Activated naive CD8-positive, alpha-beta T cell treated with anti-CD3 and anti-CD28 coated beads, Interleukin-2, amount 10 ng/mL, durations not matched to agents 7 days and 5 days (primary cell): ENCODE measurements at regions not wholly inside any gene's neighbourhood (a gene's known extent, or its start where the extent isn't known, plus 50 kb on each side); places are given as distances from the start of the nearest gene placed in this dataset.

Experiments used
- ATAC-seq: fragments of 150-1000 bp; cut with Tn5 transposase; one replicate; pipeline ENCODE4 v1.10.0; 2021; ENCODE audit warnings: low read depth, moderate library complexity
- POLR2A ChIA-PET: fragments of 350-600 bp; sonication (Branson Sonifier 250); formaldehyde crosslinking; loops from one replicate; lab custom pipeline; 2021; ENCODE audit warnings: antibody characterized with exemption; lab: Charles Lee
- DNase-seq: peaks from one replicate; pipeline ENCODE4 v3.0.0; 2021
- H3K27ac Mint-ChIP-seq: one replicate; pipeline ENCODE4 v1.8.0; 2022; ENCODE audit warnings: mild to moderate bottlenecking, mixed read lengths
- H3K27me3 Mint-ChIP-seq: one replicate; pipeline ENCODE4 v1.8.0; 2022; ENCODE audit warnings: mild to moderate bottlenecking, moderate library complexity, mixed read lengths
- H3K36me3 Mint-ChIP-seq: one replicate; pipeline ENCODE4 v1.8.0; 2021; ENCODE audit warnings: mild to moderate bottlenecking, mixed read lengths
- H3K4me1 Mint-ChIP-seq: one replicate; pipeline ENCODE4 v1.8.0; 2021; ENCODE audit warnings: mixed read lengths
- H3K4me3 Mint-ChIP-seq: one replicate; pipeline ENCODE4 v1.8.0; 2022; ENCODE audit warnings: mild to moderate bottlenecking, moderate library complexity, mixed read lengths
- H3K9me3 Mint-ChIP-seq: one replicate; pipeline ENCODE4 v1.8.0; 2021; ENCODE audit warnings: mixed read lengths

- ATAC-seq (no peak), DNase-seq (no peak)
- Mint-ChIP-seq H3K4me3 (no peak overlapping the region), H3K36me3 (no peaks in the 10 kb centered on the region), H3K27me3 (peaks cover 20% of the 10 kb centered on the region), H3K27ac (no peak overlapping the region), H3K4me1 (no peaks in the 10 kb centered on the region), H3K9me3 (no peaks in the 10 kb centered on the region)
- POLR2A ChIA-PET, result no interaction called here
These were observed 64.8 kb downstream of the CDCA7 start for GRCh38 chr2:173419506-173419905.

- ATAC-seq, result no peak
- H3K27me3 Mint-ChIP-seq, result peaks cover 16% of the 10 kb centered on the region
- H3K9me3 Mint-ChIP-seq, result no peaks in the 10 kb centered on the region
- no peaks in the 10 kb centered on the region for H3K36me3 Mint-ChIP-seq
- H3K4me1 Mint-ChIP-seq, result no peaks in the 10 kb centered on the region
- POLR2A ChIA-PET, result interaction anchor here (0.7 kb wide), 1 partner anchor 25 kb away, joined by 3 read pairs; no protein-coding TSS in a partner anchor
- no peak overlapping the region for H3K4me3 Mint-ChIP-seq
- no peak overlapping the region for H3K27ac Mint-ChIP-seq
- DNase-seq, result no peak
These were observed 70.2 kb downstream of the CDCA7 start for GRCh38 chr2:173424886-173425285.

- Mint-ChIP-seq H3K27ac (no peak overlapping the region), H3K4me3 (no peak overlapping the region), H3K4me1 (no peaks in the 10 kb centered on the region), H3K27me3 (peaks cover 12% of the 10 kb centered on the region), H3K36me3 (no peaks in the 10 kb centered on the region), H3K9me3 (no peaks in the 10 kb centered on the region)
- ATAC-seq (no peak), DNase-seq (no peak)
- POLR2A ChIA-PET, result no interaction called here
These were observed 73.4 kb downstream of the CDCA7 start for GRCh38 chr2:173427887-173428668.

- H3K4me3 Mint-ChIP-seq, result no peak overlapping the region
- POLR2A ChIA-PET, result no interaction called here
- H3K36me3 Mint-ChIP-seq, result no peaks in the 10 kb centered on the region
- ATAC-seq, result no peak
- H3K27me3 Mint-ChIP-seq, result peaks cover 18% of the 10 kb centered on the region
- peaks cover 2% of the 10 kb centered on the region for H3K4me1 Mint-ChIP-seq
- no peak for DNase-seq
- H3K27ac Mint-ChIP-seq, result no peak overlapping the region
- H3K9me3 Mint-ChIP-seq, result no peaks in the 10 kb centered on the region
These were observed 76.5 kb downstream of the CDCA7 start for GRCh38 chr2:173431191-173431590.

DNA sequence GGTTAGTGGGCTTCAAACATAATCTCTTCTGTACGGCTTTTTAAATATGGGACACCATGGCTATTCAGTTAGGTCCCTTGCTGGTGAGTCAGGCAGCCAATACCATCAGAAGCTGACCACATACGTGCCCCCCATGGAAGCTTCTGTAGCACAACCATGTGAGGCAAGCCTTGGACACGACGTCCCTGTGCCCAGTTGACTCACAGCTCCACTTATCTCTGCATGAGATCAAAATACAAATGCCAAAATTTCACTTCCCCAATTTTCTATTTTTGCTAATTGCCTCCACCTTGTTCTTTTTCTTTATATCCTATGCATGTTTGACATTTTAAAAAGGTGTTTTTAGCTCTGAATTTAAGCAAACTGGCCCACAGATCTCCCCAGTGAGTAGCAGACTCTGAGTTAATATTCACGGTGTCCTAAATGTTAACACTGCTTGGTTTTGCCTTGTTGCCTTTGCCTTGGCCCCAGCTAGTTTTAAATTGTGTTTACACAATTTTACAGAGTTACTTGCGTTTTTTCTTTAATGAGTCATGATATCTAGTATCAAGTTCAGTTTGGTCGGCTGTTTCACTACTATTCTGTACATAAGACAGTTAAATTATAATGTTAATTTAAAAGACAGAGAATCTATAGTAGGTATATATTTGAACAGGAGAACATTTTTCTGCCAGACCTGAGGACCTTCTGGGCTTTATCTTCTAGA is 77.5 kb downstream of the CDCA7 start:
- H3K4me3 Mint-ChIP-seq, result no peak overlapping the region
- no peak overlapping the region for H3K27ac Mint-ChIP-seq
- ATAC-seq (no peak), DNase-seq (no peak)
- H3K9me3 Mint-ChIP-seq, result no peaks in the 10 kb centered on the region
- peaks cover 18% of the 10 kb centered on the region for H3K27me3 Mint-ChIP-seq
- no peaks in the 10 kb centered on the region for H3K36me3 Mint-ChIP-seq
- peaks cover 2% of the 10 kb centered on the region for H3K4me1 Mint-ChIP-seq
- POLR2A ChIA-PET, result no interaction called here

DNA sequence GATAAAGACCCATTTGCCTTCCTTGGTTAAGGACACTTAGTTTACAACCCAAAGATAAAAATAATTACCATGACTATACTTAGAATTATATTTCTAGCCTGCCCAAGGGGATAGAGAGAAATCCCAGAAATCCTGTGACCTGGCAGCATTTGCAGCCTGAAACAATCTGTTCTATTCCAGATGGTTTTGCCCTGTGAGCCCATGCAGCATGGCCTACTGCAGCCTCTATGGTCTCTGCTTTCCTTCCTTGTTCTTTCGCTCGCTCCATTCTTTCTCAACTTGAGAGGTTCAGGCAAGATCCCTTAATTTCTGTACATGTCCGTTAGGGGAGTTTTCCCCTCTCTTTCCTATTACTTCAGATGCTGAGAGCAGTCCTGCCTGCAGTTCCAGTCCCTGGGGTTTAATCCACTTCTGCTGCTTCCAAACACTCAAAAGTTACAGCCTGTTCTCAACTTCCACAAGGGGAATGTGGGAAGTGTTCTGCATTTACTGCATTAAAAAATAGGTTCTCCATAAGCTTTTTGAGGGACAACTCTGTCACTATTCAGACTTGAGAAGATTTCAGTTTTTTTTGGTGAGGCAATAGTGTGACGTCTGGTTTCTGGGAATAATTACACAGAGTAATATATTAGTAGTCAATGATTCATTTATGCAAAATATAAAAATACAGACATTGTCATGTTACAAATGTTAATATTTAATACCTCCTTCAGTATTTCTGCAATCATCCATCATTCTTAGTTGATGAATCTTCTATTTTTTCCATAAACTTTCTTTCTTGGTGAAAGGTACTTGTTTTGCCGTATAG is 80.3 kb downstream of the CDCA7 start:
- Mint-ChIP-seq H3K4me3 (no peak overlapping the region), H3K27me3 (peaks cover 18% of the 10 kb centered on the region)

DNA sequence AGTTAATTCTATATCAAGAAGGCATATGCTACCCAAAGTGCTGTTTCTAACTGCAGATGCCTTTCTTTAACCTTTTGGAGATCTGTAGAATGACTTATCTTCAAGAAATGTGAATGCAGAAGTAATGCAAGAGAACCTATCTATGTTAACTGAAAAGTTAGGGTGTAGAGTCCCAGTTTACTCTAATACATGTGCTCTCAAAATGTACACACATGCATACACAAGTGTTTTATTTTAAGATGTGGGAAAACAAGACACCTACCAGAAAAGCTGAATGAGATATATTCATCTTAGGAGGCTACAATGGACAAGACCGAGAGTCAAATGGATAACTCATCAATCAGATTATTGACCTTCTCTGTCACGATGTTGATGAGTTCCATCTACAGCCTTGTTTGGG is 80.9 kb downstream of the CDCA7 start:
- peaks cover 15% of the 10 kb centered on the region for H3K27me3 Mint-ChIP-seq
- H3K4me3 Mint-ChIP-seq, result no peak overlapping the region
- ATAC-seq (no peak), DNase-seq (no peak)
- H3K36me3 Mint-ChIP-seq, result no peaks in the 10 kb centered on the region
- H3K9me3 Mint-ChIP-seq, result no peaks in the 10 kb centered on the region
- POLR2A ChIA-PET, result no interaction called here
- H3K27ac Mint-ChIP-seq, result no peak overlapping the region
- peaks cover 2% of the 10 kb centered on the region for H3K4me1 Mint-ChIP-seq

More for the DNA sequence above, 80.3 kb downstream of the CDCA7 start:
- POLR2A ChIA-PET, result no interaction called here
- H3K36me3 Mint-ChIP-seq, result no peaks in the 10 kb centered on the region
- H3K9me3 Mint-ChIP-seq, result no peaks in the 10 kb centered on the region
- peaks cover 2% of the 10 kb centered on the region for H3K4me1 Mint-ChIP-seq
- no peak overlapping the region for H3K27ac Mint-ChIP-seq
- no peak for ATAC-seq
- DNase-seq, result no peak

DNA sequence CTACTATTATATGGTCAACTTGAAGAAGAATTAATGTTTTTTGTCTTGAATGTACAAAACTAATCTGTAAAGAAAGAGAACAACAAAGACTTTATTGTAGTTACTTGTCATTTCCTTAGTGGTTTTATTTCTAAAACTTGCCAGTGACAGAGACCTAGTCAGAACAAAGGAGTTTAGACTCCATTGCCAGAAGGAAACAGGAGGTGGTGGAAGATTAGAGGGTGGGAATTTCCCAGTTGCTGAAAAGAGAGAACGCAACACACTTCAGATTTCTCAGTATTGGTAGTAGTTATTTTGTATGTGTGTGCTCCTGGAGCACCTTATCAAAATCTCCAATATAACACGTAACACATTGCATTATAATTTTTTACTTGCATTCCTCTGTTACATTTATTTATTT is 81.4 kb downstream of the CDCA7 start:
- POLR2A ChIA-PET, result no interaction called here
- Mint-ChIP-seq H3K9me3 (no peaks in the 10 kb centered on the region), H3K36me3 (no peaks in the 10 kb centered on the region), H3K27ac (no peak overlapping the region), H3K27me3 (peaks cover 12% of the 10 kb centered on the region), H3K4me1 (peaks cover 2% of the 10 kb centered on the region), H3K4me3 (no peak overlapping the region)
- no peak for DNase-seq
- no peak for ATAC-seq

DNA sequence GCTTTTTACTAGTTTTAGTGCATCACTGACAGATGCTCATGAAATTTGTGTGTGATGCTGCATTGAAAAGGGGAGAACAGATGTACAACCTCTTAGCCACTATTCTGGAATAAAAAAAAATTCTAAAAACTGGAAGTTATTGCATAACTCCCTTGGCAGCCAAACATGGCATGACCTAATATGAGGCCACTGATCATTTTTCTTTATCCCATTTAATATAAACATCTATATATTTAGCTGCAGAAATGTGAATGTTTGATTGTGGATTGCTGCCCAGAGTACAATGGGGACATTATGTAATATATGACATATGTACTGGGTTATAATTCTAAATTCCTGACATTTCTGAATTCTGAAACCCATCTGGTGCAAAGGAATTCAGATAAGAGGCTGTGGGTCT is 86.5 kb downstream of the CDCA7 start:
- Mint-ChIP-seq H3K4me1 (no peaks in the 10 kb centered on the region), H3K9me3 (no peaks in the 10 kb centered on the region), H3K4me3 (no peak overlapping the region), H3K36me3 (no peaks in the 10 kb centered on the region), H3K27ac (no peak overlapping the region), H3K27me3 (peaks cover 6% of the 10 kb centered on the region)
- no peak for DNase-seq
- ATAC-seq, result no peak
- POLR2A ChIA-PET, result no interaction called here

DNA sequence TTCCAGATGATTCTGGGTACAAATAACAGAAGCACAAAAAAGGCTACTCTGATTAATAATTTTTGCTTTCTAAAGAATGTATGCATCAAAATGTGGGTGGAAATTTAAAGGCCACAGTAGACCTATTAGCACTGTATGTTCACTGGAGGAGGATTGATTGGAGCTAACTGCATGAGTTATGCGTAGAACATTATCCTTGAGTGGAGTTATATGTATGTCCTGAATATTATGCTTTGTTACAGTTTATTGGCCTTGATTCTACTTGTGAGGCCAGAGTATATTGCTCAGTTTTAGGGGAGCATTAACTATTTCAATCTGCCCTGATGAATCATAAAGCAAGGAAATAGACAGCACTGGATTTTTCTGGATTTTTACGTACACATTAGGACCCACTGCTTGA is 87.9 kb downstream of the CDCA7 start:
- no peak overlapping the region for H3K4me3 Mint-ChIP-seq
- no peaks in the 10 kb centered on the region for H3K36me3 Mint-ChIP-seq
- DNase-seq (no peak), ATAC-seq (no peak)
- POLR2A ChIA-PET, result no interaction called here
- H3K9me3 Mint-ChIP-seq, result no peaks in the 10 kb centered on the region
- H3K27ac Mint-ChIP-seq, result no peak overlapping the region
- peaks cover 6% of the 10 kb centered on the region for H3K27me3 Mint-ChIP-seq
- no peaks in the 10 kb centered on the region for H3K4me1 Mint-ChIP-seq

DNA sequence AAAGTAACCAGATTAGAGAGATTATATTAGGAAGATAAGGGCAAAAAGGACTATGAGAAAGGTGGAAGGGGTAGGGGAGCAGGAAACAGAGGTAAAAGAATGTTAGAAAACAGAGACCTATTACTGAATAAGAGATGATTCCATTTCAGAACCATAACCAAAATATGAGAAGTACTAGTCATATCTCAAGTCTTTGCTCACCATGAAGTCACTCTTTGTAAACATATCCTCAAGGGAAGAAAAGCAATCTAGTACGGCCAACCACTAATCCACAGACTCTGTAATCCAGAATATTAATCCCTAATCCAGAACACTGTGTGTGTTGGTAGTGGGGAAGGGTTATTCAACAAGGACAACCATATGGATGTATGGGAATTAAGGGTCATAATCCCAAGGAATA is 92.0 kb downstream of the CDCA7 start:
- DNase-seq, result no peak
- Mint-ChIP-seq H3K27ac (no peak overlapping the region), H3K27me3 (peaks cover 6% of the 10 kb centered on the region), H3K36me3 (no peaks in the 10 kb centered on the region), H3K9me3 (no peaks in the 10 kb centered on the region), H3K4me3 (no peak overlapping the region), H3K4me1 (peaks cover 10% of the 10 kb centered on the region)
- ATAC-seq, result no peak
- POLR2A ChIA-PET, result no interaction called here

DNA sequence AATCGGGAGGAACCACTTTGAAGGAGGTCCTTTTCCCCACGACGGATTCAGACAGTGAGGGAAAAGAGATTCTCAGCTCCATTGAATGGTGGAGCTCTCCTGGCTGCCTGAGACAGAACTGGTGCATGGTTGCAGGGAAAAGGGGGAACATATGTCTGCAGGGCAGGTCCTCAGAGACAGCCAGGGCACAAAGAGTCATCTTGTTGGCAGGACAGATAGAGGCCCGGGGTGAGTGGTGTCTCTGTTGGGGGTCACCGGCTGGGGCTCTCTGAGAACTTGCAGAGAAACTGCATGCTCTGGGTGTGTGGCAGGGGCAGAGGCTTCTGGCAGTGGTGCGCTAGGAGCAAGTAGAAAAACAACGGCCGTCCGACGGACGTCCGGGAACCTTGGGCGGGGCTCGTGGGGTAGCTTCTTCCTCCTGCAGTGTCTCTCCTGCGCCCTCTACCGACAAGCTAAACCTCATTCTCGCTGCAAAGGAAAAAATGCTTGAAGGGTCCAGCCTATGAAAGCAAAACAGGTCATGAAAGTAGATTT is 94.3 kb downstream of the CDCA7 start:
- H3K4me1 Mint-ChIP-seq, result peaks cover 10% of the 10 kb centered on the region
- peaks cover 14% of the 10 kb centered on the region for H3K27me3 Mint-ChIP-seq
- no peaks in the 10 kb centered on the region for H3K9me3 Mint-ChIP-seq
- H3K36me3 Mint-ChIP-seq, result no peaks in the 10 kb centered on the region
- no peak overlapping the region for H3K27ac Mint-ChIP-seq
- ATAC-seq (peak; percentile 56), DNase-seq (peak; percentile 49)
- POLR2A ChIA-PET, result interaction anchor here (0.6 to 0.7 kb wide), 2 partner anchors 590 to 1762 kb away, joined by 3 to 4 read pairs; partner anchors contain the start of gene DYNC1I2
- H3K4me3 Mint-ChIP-seq, result peak overlapping the region; percentile 38

GRCh38 chr2:173451118-173451517 is 96.4 kb downstream of the CDCA7 start:
- Mint-ChIP-seq H3K36me3 (no peaks in the 10 kb centered on the region), H3K27ac (no peak overlapping the region), H3K27me3 (peaks cover 9% of the 10 kb centered on the region), H3K9me3 (no peaks in the 10 kb centered on the region), H3K4me1 (peaks cover 10% of the 10 kb centered on the region), H3K4me3 (peak overlapping the region; percentile 67)
- POLR2A ChIA-PET, result interaction anchor here (0.5 kb wide), 1 partner anchor 68 kb away, joined by 4 read pairs; no protein-coding TSS in a partner anchor
- DNase-seq, result no peak
- peak; percentile 54 for ATAC-seq
